Caco-2 (cell line): ENCODE measurements at regions not wholly inside any gene's neighbourhood (a gene's known extent, or its start where the extent isn't known, plus 50 kb on each side); places are given as distances from the start of the nearest gene placed in this dataset.
"Not testable (repeated sequence)": the region's sequence is repeated elsewhere in the genome, so short reads cannot be mapped to it uniquely, and the experiment has no call there.

ENCODE experiments used
- BruUV-seq: library from RNA; stranded (reverse); fragments of 400-500 nt; replicated peaks from 2 replicates; lab custom pipeline; 2021; lab: Mats Ljungman, UMichigan
- CTCF ChIA-PET: fragments of 300-600 bp; sonication (Branson Sonifier 250); formaldehyde crosslinking; loops from one replicate; lab custom pipeline; 2022; ENCODE audit warnings: antibody characterized with exemption; lab: Charles Lee
- POLR2A ChIA-PET: fragments of 300-600 bp; sonication (Branson Sonifier 250); formaldehyde crosslinking; loops from one replicate; lab custom pipeline; 2022; ENCODE audit warnings: antibody characterized with exemption; lab: Charles Lee
- DNase-seq, 2 experiments: peaks; one replicate each; pipeline versions ENCODE4 v3.0.0 to v3.0.0-alpha.2; 2020 to 2022
- H3K27me3 ChIP-seq: replicated peaks from 2 replicates; pipeline ENCODE4 v1.6.0; 2011; ENCODE audit warnings: low read length; ENCODE audit not compliant: control insufficient read depth, insufficient read depth
- H3K36me3 ChIP-seq: 2 replicates; pipeline ENCODE4 v1.5.1; 2011; ENCODE audit warnings: low read length; ENCODE audit not compliant: control insufficient read depth, insufficient read depth
- H3K4me1 ChIP-seq: fragments of 250-450 bp; sonication (Bioruptor Pico); 2 replicates; pipeline ENCODE4 v1.5.1; 2020; ENCODE audit warnings: mild to moderate bottlenecking
- H3K4me3 ChIP-seq: 2 replicates; pipeline ENCODE4 v1.5.1; 2011; ENCODE audit warnings: low read depth, mild to moderate bottlenecking, control low read depth, low read length
- H3K9me3 ChIP-seq: fragments of 250-450 bp; sonication (Bioruptor Pico); 2 replicates; pipeline ENCODE4 v1.5.1; 2020; ENCODE audit warnings: mild to moderate bottlenecking, moderate library complexity
- H3K27ac Mint-ChIP-seq: one replicate; pipeline ENCODE4 v1.8.0; 2022; ENCODE audit warnings: mixed read lengths; ENCODE audit not compliant: unreplicated experiment
- H3K27me3 Mint-ChIP-seq: one replicate; pipeline ENCODE4 v1.8.0; 2022; ENCODE audit warnings: mixed read lengths; ENCODE audit not compliant: insufficient read depth, unreplicated experiment
- H3K36me3 Mint-ChIP-seq: one replicate; pipeline ENCODE4 v1.8.0; 2022; ENCODE audit warnings: mild to moderate bottlenecking, mixed read lengths; ENCODE audit not compliant: insufficient read depth, unreplicated experiment
- H3K4me1 Mint-ChIP-seq: one replicate; pipeline ENCODE4 v1.8.0; 2022; ENCODE audit warnings: low read depth, mixed read lengths; ENCODE audit not compliant: unreplicated experiment
- H3K4me3 Mint-ChIP-seq: one replicate; pipeline ENCODE4 v1.8.0; 2022; ENCODE audit warnings: mild to moderate bottlenecking, moderate library complexity, mixed read lengths; ENCODE audit not compliant: unreplicated experiment
- H3K9me3 Mint-ChIP-seq: one replicate; pipeline ENCODE4 v1.8.0; 2022; ENCODE audit warnings: mixed read lengths; ENCODE audit not compliant: unreplicated experiment
- intact Hi-C: fragments of 100-400 bp; cut with micrococcal nuclease; formaldehyde crosslinking; loops from one replicate; pipeline ENCODE4 v1.10.0; 2022; ENCODE audit not compliant: unreplicated experiment
- TF ChIP-seq, protein P1 (sequence below), 2 experiments: fragments of 200-600 bp in 1 of 2; IDR thresholded peaks; 1 replicate in 1 of 2; 2 replicates in 1 of 2; pipeline versions ENCODE4 v1.5.1 to v1.8.0; 2011 to 2022; ENCODE audit warnings: antibody characterized with exemption in 1 of 2, control low read depth in 1 of 2, inconsistent platforms in 1 of 2, low read depth in 1 of 2, low read length in 1 of 2, mild to moderate bottlenecking in 1 of 2, moderate library complexity in 1 of 2; ENCODE audit not compliant: insufficient read depth in 1 of 2, severe bottlenecking in 1 of 2, unreplicated experiment in 1 of 2

DNA sequence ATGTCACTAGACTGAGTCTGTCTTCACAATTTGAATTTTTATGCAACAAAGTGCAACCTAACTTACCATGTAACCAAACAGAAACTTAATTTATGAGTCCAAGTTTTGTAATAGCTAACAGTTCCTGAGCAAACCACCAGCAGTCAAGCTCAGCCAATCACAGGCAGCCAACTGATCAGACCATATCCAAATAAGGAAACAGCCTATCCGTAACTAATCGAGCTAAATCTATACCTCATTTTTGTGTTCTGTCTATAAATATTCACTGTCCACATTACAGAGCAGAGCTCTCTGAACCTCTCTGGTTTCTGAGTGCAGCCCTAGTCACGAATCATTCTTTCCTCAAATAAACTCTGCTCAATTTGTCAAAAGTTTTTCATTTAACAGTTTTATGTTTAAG, 367.6 kb downstream of the PRR32 start:
- no peaks in the 10 kb centered on the region for H3K27me3 ChIP-seq
- ChIA-PET POLR2A (no interaction called here), CTCF (no interaction called here)
- Mint-ChIP-seq H3K4me1 (no peaks in the 10 kb centered on the region), H3K27ac (no peak overlapping the region), H3K4me3 (no peak overlapping the region), H3K36me3 (no peaks in the 10 kb centered on the region), H3K9me3 (no peaks in the 10 kb centered on the region), H3K27me3 (no peaks in the 10 kb centered on the region)
- TF ChIP-seq, protein P1, sequence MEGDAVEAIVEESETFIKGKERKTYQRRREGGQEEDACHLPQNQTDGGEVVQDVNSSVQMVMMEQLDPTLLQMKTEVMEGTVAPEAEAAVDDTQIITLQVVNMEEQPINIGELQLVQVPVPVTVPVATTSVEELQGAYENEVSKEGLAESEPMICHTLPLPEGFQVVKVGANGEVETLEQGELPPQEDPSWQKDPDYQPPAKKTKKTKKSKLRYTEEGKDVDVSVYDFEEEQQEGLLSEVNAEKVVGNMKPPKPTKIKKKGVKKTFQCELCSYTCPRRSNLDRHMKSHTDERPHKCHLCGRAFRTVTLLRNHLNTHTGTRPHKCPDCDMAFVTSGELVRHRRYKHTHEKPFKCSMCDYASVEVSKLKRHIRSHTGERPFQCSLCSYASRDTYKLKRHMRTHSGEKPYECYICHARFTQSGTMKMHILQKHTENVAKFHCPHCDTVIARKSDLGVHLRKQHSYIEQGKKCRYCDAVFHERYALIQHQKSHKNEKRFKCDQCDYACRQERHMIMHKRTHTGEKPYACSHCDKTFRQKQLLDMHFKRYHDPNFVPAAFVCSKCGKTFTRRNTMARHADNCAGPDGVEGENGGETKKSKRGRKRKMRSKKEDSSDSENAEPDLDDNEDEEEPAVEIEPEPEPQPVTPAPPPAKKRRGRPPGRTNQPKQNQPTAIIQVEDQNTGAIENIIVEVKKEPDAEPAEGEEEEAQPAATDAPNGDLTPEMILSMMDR (IDR thresholded peaks at IDR 0.05; ENCODE audit: insufficient read depth in 1 of 2, low read depth in 1 of 2, low read length in 1 of 2, severe bottlenecking in 1 of 2, unreplicated experiment in 1 of 2), result no peak
- no peaks in the 10 kb centered on the region for H3K4me1 ChIP-seq
- BruUV-seq, result no TSS peak
- H3K4me3 ChIP-seq, result no peak overlapping the region
- intact Hi-C loops, result no loop called here
- no peak for DNase-seq
- H3K36me3 ChIP-seq, result no peaks in the 10 kb centered on the region
- H3K9me3 ChIP-seq, result no peaks in the 10 kb centered on the region

DNA sequence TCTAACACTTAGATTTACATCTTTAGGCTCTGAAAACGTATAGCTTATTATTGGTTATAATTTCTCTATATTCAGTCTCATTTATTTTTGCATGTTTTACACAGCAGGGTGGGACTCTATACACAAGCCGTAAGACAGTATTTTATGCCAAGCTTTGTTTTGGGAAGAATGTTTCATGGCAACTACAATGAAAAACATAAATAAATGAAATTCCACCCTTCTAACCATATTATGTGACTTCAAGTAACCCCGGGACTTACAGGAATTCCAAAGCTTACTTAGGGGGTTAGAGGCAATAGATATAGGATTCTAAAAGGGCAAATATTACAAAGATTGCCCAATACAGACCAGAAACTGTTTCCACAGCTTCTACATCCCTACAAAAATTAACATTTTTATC, 370.9 kb downstream of the PRR32 start:
- intact Hi-C loops, result no loop called here
- Histone ChIP-seq H3K4me1 (no peaks in the 10 kb centered on the region), H3K27me3 (no peaks in the 10 kb centered on the region), H3K4me3 (no peak overlapping the region), H3K36me3 (no peaks in the 10 kb centered on the region), H3K9me3 (no peaks in the 10 kb centered on the region)
- Mint-ChIP-seq H3K27me3 (no peaks in the 10 kb centered on the region), H3K9me3 (no peaks in the 10 kb centered on the region), H3K27ac (no peak overlapping the region), H3K36me3 (no peaks in the 10 kb centered on the region), H3K4me1 (no peaks in the 10 kb centered on the region), H3K4me3 (no peak overlapping the region)
- no TSS peak for BruUV-seq
- no peak for DNase-seq
- TF ChIP-seq, protein P1 (IDR thresholded peaks at IDR 0.05; ENCODE audit: insufficient read depth in 1 of 2, low read depth in 1 of 2, low read length in 1 of 2, severe bottlenecking in 1 of 2, unreplicated experiment in 1 of 2), result no peak
- POLR2A ChIA-PET, result no interaction called here
- CTCF ChIA-PET, result no interaction called here

DNA sequence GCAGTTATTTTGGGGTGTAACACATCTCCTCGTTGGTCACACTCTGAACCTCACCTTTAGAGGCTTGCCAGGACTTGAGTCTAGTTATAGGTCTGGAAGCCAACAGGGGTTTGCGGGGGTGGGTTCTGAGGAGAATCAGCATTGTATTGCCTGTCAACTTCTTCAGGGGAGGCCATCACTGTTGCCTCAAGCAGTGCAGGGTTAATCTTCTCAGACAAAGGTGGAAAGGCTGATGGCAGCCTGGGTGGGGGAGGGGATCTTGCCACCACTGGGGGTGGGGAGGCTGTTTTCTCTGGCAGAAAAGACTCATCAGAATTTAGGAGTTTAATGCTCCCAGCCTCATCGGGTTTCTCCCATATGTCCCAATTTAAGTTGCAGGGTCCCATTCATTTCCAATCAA, 387.8 kb downstream of the PRR32 start:
- Histone ChIP-seq H3K27me3 (no peaks in the 10 kb centered on the region), H3K4me1 (no peaks in the 10 kb centered on the region), H3K9me3 (no peaks in the 10 kb centered on the region), H3K36me3 (no peaks in the 10 kb centered on the region), H3K4me3 (no peak overlapping the region)
- no peaks in the 10 kb centered on the region for H3K9me3 Mint-ChIP-seq
- TF ChIP-seq, protein P1 (IDR thresholded peaks at IDR 0.05; ENCODE audit: insufficient read depth in 1 of 2, low read depth in 1 of 2, low read length in 1 of 2, severe bottlenecking in 1 of 2, unreplicated experiment in 1 of 2), result no peak
- no TSS peak for BruUV-seq
- H3K27ac Mint-ChIP-seq, result no peak overlapping the region
- intact Hi-C loops, result no loop called here
- no peak overlapping the region for H3K4me3 Mint-ChIP-seq
- POLR2A ChIA-PET, result no interaction called here
- CTCF ChIA-PET, result no interaction called here
- H3K36me3 Mint-ChIP-seq, result no peaks in the 10 kb centered on the region
- no peak for DNase-seq
- H3K4me1 Mint-ChIP-seq, result no peaks in the 10 kb centered on the region
- no peaks in the 10 kb centered on the region for H3K27me3 Mint-ChIP-seq

DNA sequence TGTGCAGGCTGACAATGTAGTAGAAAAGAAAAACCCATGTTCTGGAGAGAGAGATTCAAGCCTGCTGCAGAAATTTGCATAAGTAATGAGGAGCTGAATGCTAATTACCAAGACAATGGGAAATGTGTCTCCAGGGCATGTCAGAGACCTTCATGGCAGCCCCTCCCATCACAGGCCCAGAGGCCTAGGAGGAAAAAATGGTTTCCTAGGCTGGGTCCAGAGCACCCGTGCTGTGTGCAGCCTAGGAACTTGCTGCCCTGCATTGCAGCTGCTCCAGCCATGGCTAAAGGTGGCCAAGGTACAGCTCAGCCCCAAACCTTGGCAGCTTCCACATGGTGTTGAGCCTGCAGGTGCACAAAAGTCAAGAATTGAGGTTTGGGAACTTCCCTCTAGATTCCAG, 402.3 kb downstream of the PRR32 start:
- H3K36me3 Mint-ChIP-seq, H3K4me1 ChIP-seq, H3K9me3 Mint-ChIP-seq, H3K4me3 ChIP-seq, H3K36me3 ChIP-seq, DNase-seq, CTCF ChIA-PET, intact Hi-C loops, H3K4me3 Mint-ChIP-seq, H3K4me1 Mint-ChIP-seq, H3K9me3 ChIP-seq, H3K27me3 ChIP-seq, H3K27ac Mint-ChIP-seq, H3K27me3 Mint-ChIP-seq, BruUV-seq, POLR2A ChIA-PET: not testable (repeated sequence)
